Renal cortex interstitium (tissue), 11 donors: ENCODE measurements at regions not wholly inside any gene's neighbourhood (a gene's known extent, or its start where the extent isn't known, plus 50 kb on each side); places are given as distances from the start of the nearest gene placed in this dataset.

ENCODE experiments used
- DNase-seq, 11 donors: peaks; one replicate each; pipeline ENCODE4 v3.0.0-alpha.2; 2013; ENCODE audit warnings: low read depth in 9 of 11, low spot score in 4 of 11; ENCODE audit errors: extremely low read depth in 1 of 11

GRCh38 chr1:60298290-60298689 is 224.7 kb upstream of the C1orf87 start:
- DNase-seq: no peak

- no peak for DNase-seq
Observed at GRCh38 chr1:60296794-60297193, 223.2 kb upstream of the C1orf87 start.

- DNase-seq: no peak
Observed at GRCh38 chr1:60292140-60292539, 218.6 kb upstream of the C1orf87 start.

- no peak for DNase-seq
Observed at GRCh38 chr1:60290393-60290792, 216.8 kb upstream of the C1orf87 start.

- DNase-seq: no peak
Observed at GRCh38 chr1:60287536-60287935, 214.0 kb upstream of the C1orf87 start.

GRCh38 chr1:60283690-60284089 is 210.1 kb upstream of the C1orf87 start:
- no peak for DNase-seq

- DNase-seq: peak; percentile 32 to 54 (median 42)
Observed at GRCh38 chr1:60281360-60281932, 207.9 kb upstream of the C1orf87 start.

- DNase-seq: no peak
Observed at GRCh38 chr1:60280819-60281218, 207.2 kb upstream of the C1orf87 start.

GRCh38 chr1:60280256-60280655 is 206.7 kb upstream of the C1orf87 start:
- no peak for DNase-seq

GRCh38 chr1:60279798-60280197 is 206.2 kb upstream of the C1orf87 start:
- DNase-seq: no peak

- DNase-seq: no peak
Observed at GRCh38 chr1:60277269-60277668, 203.7 kb upstream of the C1orf87 start.

GRCh38 chr1:60274422-60275290 is 201.1 kb upstream of the C1orf87 start:
- peak in 6 of 11 donors; percentile 17 to 35 (median 20) for DNase-seq

GRCh38 chr1:60273185-60273584 is 199.6 kb upstream of the C1orf87 start:
- no peak for DNase-seq

GRCh38 chr1:60271041-60271440 is 197.5 kb upstream of the C1orf87 start:
- DNase-seq: no peak

- no peak for DNase-seq
Observed at GRCh38 chr1:60268451-60268850, 194.9 kb upstream of the C1orf87 start.

- no peak for DNase-seq
Observed at GRCh38 chr1:60265560-60266535, 192.3 kb upstream of the C1orf87 start.

GRCh38 chr1:60262701-60263100 is 189.1 kb upstream of the C1orf87 start:
- no peak for DNase-seq

GRCh38 chr1:60257531-60257930 is 184.0 kb upstream of the C1orf87 start:
- DNase-seq: no peak

- no peak for DNase-seq
Observed at GRCh38 chr1:60255565-60255964, 182.0 kb upstream of the C1orf87 start.

- no peak for DNase-seq
Observed at GRCh38 chr1:60251426-60251825, 177.9 kb upstream of the C1orf87 start.
